ENCODE measurements at regions not wholly inside any gene's neighbourhood (a gene's known extent, or its start where the extent isn't known, plus 50 kb on each side); places are given as distances from the start of the nearest gene placed in this dataset.

- intact Hi-C loops (cut with micrococcal nuclease; ENCODE audit: unreplicated experiment) = no loop called here
- Histone ChIP-seq H3K36me3 (ENCODE audit: low read depth) (no peaks in the 10 kb centered on the region), H3K9me3 (ENCODE audit: insufficient read depth, low read depth) (no peaks in the 10 kb centered on the region), H3K4me2 (no peak overlapping the region), H3K9me2 (ENCODE audit: insufficient read depth) (no peaks in the 10 kb centered on the region), H3K27me3 (ENCODE audit: insufficient read depth, low read depth) (no peaks in the 10 kb centered on the region), H3K27ac (no peak overlapping the region), H3K4me1 (replicated peaks; ENCODE audit: insufficient read depth) (no peaks in the 10 kb centered on the region), H4K20me1 (ENCODE audit: insufficient read depth) (no peaks in the 10 kb centered on the region), H3K79me2 (ENCODE audit: low read depth) (no peaks in the 10 kb centered on the region), H2AFZ (no peak overlapping the region), H3F3A (ENCODE audit: insufficient read depth, low read depth) (no peaks in the 10 kb centered on the region), H3K4me3 (no peak overlapping the region)
- TF ChIP-seq EZH2 (IDR thresholded peaks at IDR 0.05; ENCODE audit: low read depth) (no peak), CTCF (conservative IDR thresholded peaks at IDR 0.05) (no peak)
- BruUV-seq (replicated peaks) = no TSS peak
- no peak for DNase-seq
- POLR2A ChIA-PET (ENCODE audit: unreplicated experiment) = no interaction called here
- CTCF ChIA-PET = no interaction called here
Observed at GRCh38 chr2:146193619-146194018, 1651.2 kb upstream of the ACVR2A start.

GRCh38 chr2:146189541-146189940, 1655.3 kb upstream of the ACVR2A start:
- ChIA-PET POLR2A (ENCODE audit: unreplicated experiment) (no interaction called here), CTCF (no interaction called here)
- Histone ChIP-seq H2AFZ (no peak overlapping the region), H3K4me2 (no peak overlapping the region), H4K20me1 (ENCODE audit: insufficient read depth) (no peaks in the 10 kb centered on the region), H3K9me2 (ENCODE audit: insufficient read depth) (no peaks in the 10 kb centered on the region), H3K27me3 (ENCODE audit: insufficient read depth, low read depth) (no peaks in the 10 kb centered on the region), H3K4me1 (replicated peaks; ENCODE audit: insufficient read depth) (no peaks in the 10 kb centered on the region), H3K79me2 (ENCODE audit: low read depth) (no peaks in the 10 kb centered on the region), H3K27ac (no peak overlapping the region), H3K36me3 (ENCODE audit: low read depth) (no peaks in the 10 kb centered on the region), H3K4me3 (no peak overlapping the region), H3F3A (ENCODE audit: insufficient read depth, low read depth) (no peaks in the 10 kb centered on the region), H3K9me3 (ENCODE audit: insufficient read depth, low read depth) (no peaks in the 10 kb centered on the region)
- intact Hi-C loops (cut with micrococcal nuclease; ENCODE audit: unreplicated experiment) = no loop called here
- no peak for TF ChIP-seq CTCF (conservative IDR thresholded peaks at IDR 0.05)
- no peak for DNase-seq
- BruUV-seq (replicated peaks) = no TSS peak

GRCh38 chr2:146173934-146174333, 1654.0 kb upstream of the ZEB2 start:
- DNase-seq = no peak
- POLR2A ChIA-PET (ENCODE audit: unreplicated experiment) = no interaction called here
- Histone ChIP-seq H4K20me1 (ENCODE audit: insufficient read depth) (no peaks in the 10 kb centered on the region), H3K36me3 (ENCODE audit: low read depth) (no peaks in the 10 kb centered on the region), H3K27ac (no peak overlapping the region), H3K79me2 (ENCODE audit: low read depth) (no peaks in the 10 kb centered on the region), H3K27me3 (ENCODE audit: insufficient read depth, low read depth) (no peaks in the 10 kb centered on the region), H3F3A (ENCODE audit: insufficient read depth, low read depth) (no peaks in the 10 kb centered on the region), H3K4me2 (no peak overlapping the region), H3K9me3 (ENCODE audit: insufficient read depth, low read depth) (no peaks in the 10 kb centered on the region), H3K4me3 (no peak overlapping the region), H2AFZ (no peak overlapping the region), H3K4me1 (replicated peaks; ENCODE audit: insufficient read depth) (no peaks in the 10 kb centered on the region), H3K9me2 (ENCODE audit: insufficient read depth) (no peaks in the 10 kb centered on the region)
- intact Hi-C loops (cut with micrococcal nuclease; ENCODE audit: unreplicated experiment) = no loop called here
- no peak for TF ChIP-seq EZH2 (IDR thresholded peaks at IDR 0.05; ENCODE audit: low read depth)
- TF ChIP-seq CTCF (conservative IDR thresholded peaks at IDR 0.05) = no peak
- CTCF ChIA-PET = no interaction called here
- no TSS peak for BruUV-seq (replicated peaks)
